Bronchial epithelial cell (primary cell): ENCODE measurements at regions not wholly inside any gene's neighbourhood (a gene's known extent, or its start where the extent isn't known, plus 50 kb on each side); places are given as distances from the start of the nearest gene placed in this dataset.
"Not testable (repeated sequence)": the region's sequence is repeated elsewhere in the genome, so short reads cannot be mapped to it uniquely, and the experiment has no call there.

Source experiments
- DNase-seq: peaks from one replicate; pipeline ENCODE4 v3.0.0-alpha.2; 2010; ENCODE audit warnings: low read depth
- FAIRE-seq: peaks from 2 replicates; lab custom pipeline; 2011; peaks lifted over from hg19 to GRCh38; lab: Jason Lieb, UNC
- H3K27me3 ChIP-seq: 2 replicates; pipeline ENCODE4 v1.5.1; 2011; ENCODE audit warnings: low read length; ENCODE audit not compliant: control insufficient read depth, insufficient read depth
- H3K36me3 ChIP-seq: 2 replicates; pipeline ENCODE4 v1.5.1; 2011; ENCODE audit warnings: low read length; ENCODE audit not compliant: control insufficient read depth, insufficient read depth
- H3K4me3 ChIP-seq: 2 replicates; pipeline ENCODE4 v1.5.1; 2011; ENCODE audit warnings: mild to moderate bottlenecking, low read depth, low read length, control low read depth
- TF ChIP-seq, protein P1 (sequence below): IDR thresholded peaks from 2 replicates; pipeline ENCODE4 v1.5.1; 2011; ENCODE audit warnings: mild to moderate bottlenecking, moderate library complexity, low read length, control low read depth, inconsistent platforms; ENCODE audit not compliant: insufficient read depth, severe bottlenecking

DNA sequence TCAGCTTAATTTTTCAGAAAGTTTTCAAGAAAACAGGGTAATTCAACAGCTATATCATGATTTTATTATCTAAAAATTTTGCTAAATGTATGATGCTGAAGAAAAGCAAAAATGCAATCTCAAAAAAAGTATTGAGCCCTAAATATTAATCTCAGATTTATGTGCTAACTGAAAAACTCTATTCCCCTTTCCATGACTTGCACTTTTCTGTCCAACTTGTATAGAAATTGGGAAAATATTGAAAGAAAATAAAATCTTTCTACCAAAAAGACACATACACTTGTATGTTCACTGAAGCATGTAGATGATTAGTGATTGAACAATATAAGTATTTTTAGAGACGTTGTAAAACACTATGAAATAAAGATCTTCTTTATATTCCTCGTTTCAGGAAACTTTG lies 368.0 kb upstream of the ATXN7L3B start:
- H3K27me3 ChIP-seq, result no peaks in the 10 kb centered on the region
- no peak overlapping the region for H3K4me3 ChIP-seq
- H3K36me3 ChIP-seq, result no peaks in the 10 kb centered on the region
- no peak for DNase-seq
- no peak for FAIRE-seq
- TF ChIP-seq, protein P1, sequence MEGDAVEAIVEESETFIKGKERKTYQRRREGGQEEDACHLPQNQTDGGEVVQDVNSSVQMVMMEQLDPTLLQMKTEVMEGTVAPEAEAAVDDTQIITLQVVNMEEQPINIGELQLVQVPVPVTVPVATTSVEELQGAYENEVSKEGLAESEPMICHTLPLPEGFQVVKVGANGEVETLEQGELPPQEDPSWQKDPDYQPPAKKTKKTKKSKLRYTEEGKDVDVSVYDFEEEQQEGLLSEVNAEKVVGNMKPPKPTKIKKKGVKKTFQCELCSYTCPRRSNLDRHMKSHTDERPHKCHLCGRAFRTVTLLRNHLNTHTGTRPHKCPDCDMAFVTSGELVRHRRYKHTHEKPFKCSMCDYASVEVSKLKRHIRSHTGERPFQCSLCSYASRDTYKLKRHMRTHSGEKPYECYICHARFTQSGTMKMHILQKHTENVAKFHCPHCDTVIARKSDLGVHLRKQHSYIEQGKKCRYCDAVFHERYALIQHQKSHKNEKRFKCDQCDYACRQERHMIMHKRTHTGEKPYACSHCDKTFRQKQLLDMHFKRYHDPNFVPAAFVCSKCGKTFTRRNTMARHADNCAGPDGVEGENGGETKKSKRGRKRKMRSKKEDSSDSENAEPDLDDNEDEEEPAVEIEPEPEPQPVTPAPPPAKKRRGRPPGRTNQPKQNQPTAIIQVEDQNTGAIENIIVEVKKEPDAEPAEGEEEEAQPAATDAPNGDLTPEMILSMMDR, result no peak

DNA sequence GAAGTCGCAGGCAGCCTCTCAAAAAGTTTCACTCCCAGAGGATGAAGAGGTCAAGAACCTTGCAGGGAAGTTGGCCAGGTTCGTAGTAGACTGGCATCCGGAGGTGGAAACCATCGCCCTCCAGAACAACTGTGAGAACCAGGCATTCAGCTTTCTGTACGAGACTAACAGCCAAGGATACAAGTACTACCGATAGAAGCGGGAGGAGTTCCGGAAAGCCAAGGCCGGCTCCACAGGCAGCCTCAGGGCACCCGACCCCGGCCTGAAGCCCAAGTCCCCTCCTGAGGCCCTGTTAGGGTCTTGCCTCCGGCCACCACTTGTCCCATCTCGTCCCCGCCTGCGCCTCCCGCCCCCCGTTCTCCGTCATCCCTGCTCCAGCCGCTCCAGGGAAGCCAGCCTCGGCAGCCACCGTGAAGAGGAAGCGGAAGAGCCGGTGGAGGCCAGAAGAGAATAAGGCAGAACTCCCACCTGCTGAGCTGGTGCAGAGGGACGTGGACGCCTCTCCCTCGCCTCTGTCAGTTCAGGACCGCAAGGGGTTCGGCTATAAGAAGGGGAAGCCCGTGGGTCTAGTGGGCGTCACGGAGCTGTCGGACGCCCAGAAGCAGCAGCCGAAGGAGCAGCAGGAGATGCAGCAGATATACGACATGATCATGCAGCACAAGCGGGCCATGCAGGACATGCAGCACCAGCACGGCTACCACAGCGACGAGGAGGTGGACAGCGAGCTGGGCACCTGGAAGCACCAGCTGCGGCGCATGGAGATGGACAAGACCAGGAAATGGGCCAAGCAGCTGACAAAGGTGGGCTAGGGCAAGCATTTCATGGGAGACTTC lies 366.8 kb upstream of the ATXN7L3B start:
- H3K27me3 ChIP-seq, result no peaks in the 10 kb centered on the region
- DNase-seq (no peak), FAIRE-seq (no peak)
- no peak overlapping the region for H3K4me3 ChIP-seq
- H3K36me3 ChIP-seq, result no peaks in the 10 kb centered on the region
- TF ChIP-seq, protein P1, result no peak

DNA sequence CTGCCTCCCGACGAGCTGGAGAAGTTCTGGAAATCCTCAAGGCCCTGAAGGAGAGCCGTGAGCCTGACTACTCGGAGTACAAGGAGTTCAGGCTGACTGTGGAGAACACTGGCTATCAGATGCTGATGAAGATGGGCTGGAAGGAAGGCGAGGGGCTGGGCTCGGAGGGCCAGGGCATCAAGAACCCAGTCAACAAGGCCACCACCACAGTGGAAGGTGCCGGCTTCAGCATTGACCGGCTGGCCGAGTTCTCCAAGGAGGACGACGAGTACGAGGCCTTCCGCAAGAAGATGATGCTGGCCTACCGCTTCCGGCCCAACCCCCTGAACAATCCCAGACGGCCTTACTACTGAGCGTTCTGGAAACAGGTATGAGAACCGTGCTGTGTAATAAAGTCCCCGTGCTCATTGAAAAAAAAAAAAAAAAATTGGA lies 366.1 kb upstream of the ATXN7L3B start:
- DNase-seq (no peak), FAIRE-seq (no peak)
- Histone ChIP-seq H3K27me3 (no peaks in the 10 kb centered on the region), H3K4me3 (no peak overlapping the region), H3K36me3 (no peaks in the 10 kb centered on the region)
- TF ChIP-seq, protein P1, result no peak

DNA sequence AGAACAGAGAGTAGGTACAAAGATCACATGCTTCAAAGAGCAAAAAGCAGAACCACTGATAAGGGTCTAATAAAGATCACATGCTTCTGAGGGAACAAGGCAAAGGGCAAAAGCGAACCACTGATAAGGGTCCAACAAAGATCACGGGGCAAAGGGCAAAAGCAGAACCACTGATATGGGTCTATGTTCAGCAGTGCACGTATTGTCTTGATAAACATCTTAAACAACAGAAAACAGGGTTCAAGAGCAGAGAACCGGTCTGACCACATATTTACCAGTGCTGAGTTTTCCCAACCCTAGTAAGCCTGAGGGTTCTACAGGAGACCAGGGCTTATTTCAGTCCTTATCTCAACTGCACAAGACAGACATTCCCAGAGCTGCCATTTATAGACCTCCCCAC lies 362.7 kb upstream of the ATXN7L3B start:
- not testable (repeated sequence) for FAIRE-seq, H3K27me3 ChIP-seq, H3K4me3 ChIP-seq, H3K36me3 ChIP-seq, DNase-seq

DNA sequence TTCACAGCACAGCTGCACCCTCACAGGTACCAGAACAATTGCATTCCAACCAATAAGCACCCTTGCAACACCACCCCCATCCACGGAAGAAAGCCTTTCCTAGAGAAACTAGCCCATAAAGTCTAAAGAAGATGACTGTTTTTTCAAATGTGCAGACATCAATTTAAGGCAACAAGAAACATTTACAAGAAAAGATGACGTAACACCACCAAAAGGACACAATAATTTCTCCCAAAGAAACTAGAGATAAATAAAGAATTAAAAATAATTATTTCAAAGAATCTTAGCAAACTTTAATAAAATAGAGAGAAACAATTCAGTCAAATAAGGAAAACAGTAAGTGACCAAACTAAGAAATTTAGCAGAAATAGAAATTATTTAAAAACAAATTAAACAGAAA lies 352.3 kb upstream of the ATXN7L3B start:
- TF ChIP-seq, protein P1, result no peak
- no peaks in the 10 kb centered on the region for H3K27me3 ChIP-seq
- no peak for DNase-seq
- H3K36me3 ChIP-seq, result no peaks in the 10 kb centered on the region
- no peak overlapping the region for H3K4me3 ChIP-seq
- FAIRE-seq, result no peak

DNA sequence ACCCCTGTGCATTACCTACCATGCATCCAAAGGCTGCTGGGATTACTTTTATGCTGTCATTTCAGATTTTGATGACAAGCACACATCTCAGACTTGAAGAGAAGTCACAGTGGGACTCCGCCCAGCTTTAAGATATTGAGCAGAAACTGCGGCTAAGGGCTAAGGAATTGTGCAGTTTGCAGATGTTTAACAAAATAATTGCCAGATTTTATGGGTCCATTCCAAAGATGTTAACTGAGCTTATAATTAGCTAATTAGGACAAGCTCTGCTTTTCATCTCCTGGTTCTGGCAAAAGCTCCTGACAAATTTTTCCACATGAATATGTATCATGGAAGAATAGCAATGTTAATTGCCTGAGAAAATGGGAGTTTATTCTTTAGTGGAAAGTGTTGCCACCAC lies 344.4 kb upstream of the ATXN7L3B start:
- TF ChIP-seq, protein P1, result no peak
- Histone ChIP-seq H3K4me3 (no peak overlapping the region), H3K27me3 (no peaks in the 10 kb centered on the region), H3K36me3 (no peaks in the 10 kb centered on the region)
- FAIRE-seq, result no peak
- DNase-seq, result no peak
